ENCODE measurements at regions not wholly inside any gene's neighbourhood (a gene's known extent, or its start where the extent isn't known, plus 50 kb on each side); places are given as distances from the start of the nearest gene placed in this dataset.

GRCh38 chr12:69030321-69030720, 97.3 kb upstream of the CPM start:
- TF ChIP-seq CTCF (IDR thresholded peaks at IDR 0.05; ENCODE audit: poor library complexity, severe bottlenecking), result no peak
- TF ChIP-seq RAD21 (conservative IDR thresholded peaks at IDR 0.05), result no peak
- TF ChIP-seq POLR2AphosphoS5 (IDR thresholded peaks at IDR 0.05), result no peak

Data from neural cell (in vitro differentiated cells).